KMS-11 (cell line): ENCODE measurements at regions not wholly inside any gene's neighbourhood (a gene's known extent, or its start where the extent isn't known, plus 50 kb on each side); places are given as distances from the start of the nearest gene placed in this dataset.

Experiments
- H2AFZ ChIP-seq: fragments of 200-600 bp; sonication (generic); 2 replicates; pipeline ENCODE4 v1.6.1; 2016; ENCODE audit warnings: antibody characterized with exemption, mixed run types, low read depth
- H3K27ac ChIP-seq: fragments of 200-600 bp; sonication (generic); 2 replicates; pipeline ENCODE4 v1.6.1; 2016; ENCODE audit warnings: mild to moderate bottlenecking, mixed run types
- H3K27me3 ChIP-seq: fragments of 200-600 bp; sonication (generic); 2 replicates; pipeline ENCODE4 v1.6.1; 2017; ENCODE audit warnings: mild to moderate bottlenecking, low read depth, mixed run types, moderate library complexity; ENCODE audit not compliant: insufficient read depth
- H3K36me3 ChIP-seq: fragments of 200-600 bp; sonication (generic); 2 replicates; pipeline ENCODE4 v1.6.1; 2017; ENCODE audit warnings: mild to moderate bottlenecking, mixed run types; ENCODE audit not compliant: insufficient read depth
- H3K4me1 ChIP-seq: fragments of 200-600 bp; sonication (generic); 2 replicates; pipeline ENCODE4 v1.6.1; 2016; ENCODE audit warnings: mild to moderate bottlenecking, low read depth, mixed run types; ENCODE audit not compliant: poor library complexity, severe bottlenecking
- H3K4me2 ChIP-seq: fragments of 200-600 bp; sonication (generic); 2 replicates; pipeline ENCODE4 v1.7.0; 2016; ENCODE audit warnings: mild to moderate bottlenecking, mixed run types
- H3K4me3 ChIP-seq: fragments of 200-600 bp; sonication (generic); IDR thresholded peaks from 2 replicates; pipeline ENCODE4 v1.6.1; 2017; ENCODE audit warnings: low read depth, low read length, mixed read lengths; ENCODE audit not compliant: insufficient read depth
- H3K79me2 ChIP-seq: fragments of 200-600 bp; sonication (generic); 2 replicates; pipeline ENCODE4 v1.6.1; 2016; ENCODE audit warnings: low read depth, mixed run types; ENCODE audit not compliant: insufficient read depth
- H3K9ac ChIP-seq: fragments of 200-600 bp; sonication (generic); 2 replicates; pipeline ENCODE4 v1.6.1; 2016; ENCODE audit warnings: mild to moderate bottlenecking, mixed run types
- H4K20me1 ChIP-seq: fragments of 200-600 bp; sonication (generic); 2 replicates; pipeline ENCODE4 v1.6.1; 2016; ENCODE audit warnings: mild to moderate bottlenecking, mixed run types; ENCODE audit not compliant: insufficient read depth
- CTCF ChIP-seq: fragments of 200-600 bp; sonication (generic); conservative IDR thresholded peaks from 2 replicates; pipeline ENCODE4 v1.6.1; 2017; ENCODE audit warnings: low read depth, mild to moderate bottlenecking, antibody characterized with exemption, low read length, moderate library complexity, mixed read lengths

GRCh38 chr10:31709476-31709875 is 219.2 kb downstream of the ARHGAP12 start:
- no peak overlapping the region for H3K9ac ChIP-seq
- H2AFZ ChIP-seq: no peak overlapping the region
- no peaks in the 10 kb centered on the region for H3K27me3 ChIP-seq
- no peaks in the 10 kb centered on the region for H3K36me3 ChIP-seq
- H3K4me1 ChIP-seq: no peaks in the 10 kb centered on the region
- H3K4me3 ChIP-seq: no peak overlapping the region
- TF ChIP-seq CTCF: no peak
- no peak overlapping the region for H3K27ac ChIP-seq
- H3K79me2 ChIP-seq: no peaks in the 10 kb centered on the region
- no peak overlapping the region for H3K4me2 ChIP-seq
- H4K20me1 ChIP-seq: no peaks in the 10 kb centered on the region

GRCh38 chr10:31709028-31709427 is 219.6 kb downstream of the ARHGAP12 start:
- Histone ChIP-seq H3K4me3 (no peak overlapping the region), H3K27me3 (no peaks in the 10 kb centered on the region), H2AFZ (no peak overlapping the region), H3K79me2 (no peaks in the 10 kb centered on the region), H3K4me1 (no peaks in the 10 kb centered on the region), H3K9ac (no peak overlapping the region), H3K36me3 (no peaks in the 10 kb centered on the region), H4K20me1 (no peaks in the 10 kb centered on the region), H3K27ac (no peak overlapping the region), H3K4me2 (no peak overlapping the region)
- TF ChIP-seq CTCF: no peak

- H3K36me3 ChIP-seq: no peaks in the 10 kb centered on the region
- no peaks in the 10 kb centered on the region for H3K4me1 ChIP-seq
- no peak for TF ChIP-seq CTCF
- no peaks in the 10 kb centered on the region for H4K20me1 ChIP-seq
- H3K4me2 ChIP-seq: no peak overlapping the region
- H3K9ac ChIP-seq: no peak overlapping the region
- H3K27ac ChIP-seq: no peak overlapping the region
- H2AFZ ChIP-seq: no peak overlapping the region
- H3K79me2 ChIP-seq: no peaks in the 10 kb centered on the region
- no peaks in the 10 kb centered on the region for H3K27me3 ChIP-seq
- H3K4me3 ChIP-seq: no peak overlapping the region
Measured at GRCh38 chr10:31708474-31708873, 220.2 kb downstream of the ARHGAP12 start.

GRCh38 chr10:31708046-31708445 is 220.6 kb downstream of the ARHGAP12 start:
- H3K27ac ChIP-seq: no peak overlapping the region
- H3K4me1 ChIP-seq: no peaks in the 10 kb centered on the region
- no peaks in the 10 kb centered on the region for H4K20me1 ChIP-seq
- H3K79me2 ChIP-seq: no peaks in the 10 kb centered on the region
- no peak overlapping the region for H3K9ac ChIP-seq
- H3K36me3 ChIP-seq: no peaks in the 10 kb centered on the region
- no peak for TF ChIP-seq CTCF
- no peak overlapping the region for H3K4me3 ChIP-seq
- no peak overlapping the region for H3K4me2 ChIP-seq
- no peak overlapping the region for H2AFZ ChIP-seq
- H3K27me3 ChIP-seq: no peaks in the 10 kb centered on the region
